ENCODE measurements at regions not wholly inside any gene's neighbourhood (a gene's known extent, or its start where the extent isn't known, plus 50 kb on each side); places are given as distances from the start of the nearest gene placed in this dataset.

- H3K27ac ChIP-seq (ENCODE audit: extremely low read depth, low read depth, low read length), result no peak overlapping the region
- no peaks in the 10 kb centered on the region for H3K4me1 ChIP-seq (replicated peaks in 1 of 2; ENCODE audit: control insufficient read depth in 2 of 2, insufficient read depth in 2 of 2, low read length in 2 of 2)
- H3K9ac ChIP-seq (ENCODE audit: insufficient read depth in 1 of 2, low read depth in 2 of 2, low read length in 2 of 2), result no peak overlapping the region
- peaks cover 7 to 20% of the 10 kb centered on the region in 2 experiments; a peak in 4 of 5 replicates for H3K27me3 ChIP-seq (ENCODE audit: control insufficient read depth in 2 of 2, insufficient read depth in 2 of 2, low read length in 2 of 2)
- FAIRE-seq (no peak), ATAC-seq (no peak), DNase-seq (ENCODE audit: extremely low read depth in 1 of 4, low spot score in 3 of 4) (no peak)
- in situ Hi-C loops (cut with MboI), result no loop called here
- no peaks in the 10 kb centered on the region for H3K9me1 ChIP-seq (ENCODE audit: control insufficient read depth, insufficient read depth, low read length)
- no peak overlapping the region for H3K4me2 ChIP-seq (ENCODE audit: insufficient read depth, low read length)
- no peaks in the 10 kb centered on the region for H3K79me2 ChIP-seq (ENCODE audit: control insufficient read depth, insufficient read depth, low read length)
- no TSS peak for BruUV-seq (replicated peaks)
- WGBS (ENCODE audit: insufficient coverage, low coverage, missing lambda C conversion rate), result 41% methylated on average over 6 of the region's 6 CpGs
- H3K36me3 ChIP-seq (ENCODE audit: control insufficient read depth, insufficient read depth, low read length), result no peaks in the 10 kb centered on the region
- no peaks in the 10 kb centered on the region for H3K9me3 ChIP-seq (replicated peaks; ENCODE audit: control insufficient read depth, insufficient read depth, low read depth, low read length)
- H2AFZ ChIP-seq (ENCODE audit: low read depth, low read length), result no peak overlapping the region
- intact Hi-C loops (cut with micrococcal nuclease), result no loop called here
- POLR2A ChIA-PET, result interaction anchor here (0.5 kb wide), 1 partner anchor 81 kb away, joined by 3 read pairs; no protein-coding TSS in a partner anchor
- CTCF ChIA-PET (ENCODE audit: low intra/inter-chr PET ratio), result no interaction called here
- H3K4me3 ChIP-seq, result no peak overlapping the region
- TF ChIP-seq TAF9B (IDR thresholded peaks at IDR 0.05; ENCODE audit: partially characterized antibody) (no peak), RBM22 (IDR thresholded peaks at IDR 0.05; ENCODE audit: low read depth, low read length, poor library complexity, severe bottlenecking) (no peak), POLR2H (tag; IDR thresholded peaks at IDR 0.05; ENCODE audit: low read depth) (no peak), ZNF583 (CRISPR knock-in tag; IDR thresholded peaks at IDR 0.05) (no peak)
- H4K20me1 ChIP-seq (replicated peaks; ENCODE audit: control insufficient read depth, insufficient read depth, low read length), result no peaks in the 10 kb centered on the region
Measured at GRCh38 chr16:14353340-14353739, 276.7 kb downstream of the PARN start.

DNA sequence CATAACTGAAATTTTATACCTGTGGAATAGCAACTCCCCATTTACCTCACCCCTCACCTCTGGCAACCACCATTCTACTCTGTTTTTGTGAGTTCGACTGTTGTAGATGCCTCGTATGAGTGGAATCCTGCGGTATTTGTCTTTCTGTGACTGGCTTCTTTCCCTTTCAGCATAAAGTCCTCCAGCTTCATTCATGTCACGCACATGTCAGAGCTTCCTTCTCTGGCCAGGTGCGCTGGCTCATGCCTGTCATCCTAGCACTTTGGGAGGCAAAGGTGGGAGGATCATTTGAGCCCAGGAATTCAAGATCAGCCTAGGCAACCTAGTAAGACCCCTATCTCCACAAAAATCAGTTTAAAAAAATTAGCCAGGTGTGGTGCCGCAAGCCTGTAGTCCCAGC, 278.4 kb downstream of the PARN start:
- intact Hi-C loops (cut with micrococcal nuclease) (no loop called here), in situ Hi-C loops (cut with MboI) (no loop called here)
- DNase-seq (ENCODE audit: extremely low read depth in 1 of 4, low spot score in 3 of 4) (no peak), FAIRE-seq (no peak), ATAC-seq (no peak)
- 0 out of 2 replicates have a peak, but pooled peaks cover under 1% of the 10 kb centered on the region for H3K9me3 ChIP-seq (replicated peaks; ENCODE audit: control insufficient read depth, insufficient read depth, low read depth, low read length)
- no peak overlapping the region for H3K4me2 ChIP-seq (ENCODE audit: insufficient read depth, low read length)
- H2AFZ ChIP-seq (ENCODE audit: low read depth, low read length), result no peak overlapping the region
- no peaks in the 10 kb centered on the region for H3K9me1 ChIP-seq (ENCODE audit: control insufficient read depth, insufficient read depth, low read length)
- ChIA-PET POLR2A (interaction anchor here (0.5 kb wide), 1 partner anchor 69 kb away, joined by 3 read pairs; no protein-coding TSS in a partner anchor), CTCF (ENCODE audit: low intra/inter-chr PET ratio) (no interaction called here)
- no peaks in the 10 kb centered on the region for H3K79me2 ChIP-seq (ENCODE audit: control insufficient read depth, insufficient read depth, low read length)
- peaks cover 5 to 16% of the 10 kb centered on the region in 2 experiments; a peak in 3 of 5 replicates for H3K27me3 ChIP-seq (ENCODE audit: control insufficient read depth in 2 of 2, insufficient read depth in 2 of 2, low read length in 2 of 2)
- H3K36me3 ChIP-seq (ENCODE audit: control insufficient read depth, insufficient read depth, low read length), result no peaks in the 10 kb centered on the region
- no peak overlapping the region for H3K27ac ChIP-seq (ENCODE audit: extremely low read depth, low read depth, low read length)
- no peak overlapping the region for H3K9ac ChIP-seq (ENCODE audit: insufficient read depth in 1 of 2, low read depth in 2 of 2, low read length in 2 of 2)
- WGBS (ENCODE audit: insufficient coverage, low coverage, missing lambda C conversion rate), result 22% methylated on average over 6 of the region's 6 CpGs
- H4K20me1 ChIP-seq (replicated peaks; ENCODE audit: control insufficient read depth, insufficient read depth, low read length), result no peaks in the 10 kb centered on the region
- no peak overlapping the region for H3K4me3 ChIP-seq
- BruUV-seq (replicated peaks), result no TSS peak
- no peaks in the 10 kb centered on the region for H3K4me1 ChIP-seq (replicated peaks in 1 of 2; ENCODE audit: control insufficient read depth in 2 of 2, insufficient read depth in 2 of 2, low read length in 2 of 2)
- no peak for TF ChIP-seq STAG1 (CRISPR knock-in tag; IDR thresholded peaks at IDR 0.05; ENCODE audit: borderline replicate concordance)
- TF ChIP-seq HBP1 (CRISPR knock-in tag; IDR thresholded peaks at IDR 0.05), result no peak
- TF ChIP-seq RAD21 (CRISPR knock-in tag; conservative IDR thresholded peaks at IDR 0.05 in 1 of 2, IDR thresholded peaks at IDR 0.05 in 1 of 2), result no peak
- TF ChIP-seq ZNF239 (CRISPR knock-in tag; IDR thresholded peaks at IDR 0.05), result no peak
- TF ChIP-seq TBL1XR1 (IDR thresholded peaks at IDR 0.05; ENCODE audit: low read length in 2 of 2), result no peak
- no peak for TF ChIP-seq ZNF830 (CRISPR knock-in tag; IDR thresholded peaks at IDR 0.05)
- no peak for TF ChIP-seq HSF4 (CRISPR knock-in tag; IDR thresholded peaks at IDR 0.05; ENCODE audit: borderline replicate concordance)
- TF ChIP-seq BHLHE40 (IDR thresholded peaks at IDR 0.05; ENCODE audit: low read length), result no peak
- TF ChIP-seq TFAM (CRISPR knock-in tag; conservative IDR thresholded peaks at IDR 0.05), result no peak
- no peak for TF ChIP-seq ZNF274 (IDR thresholded peaks at IDR 0.05; ENCODE audit: borderline replicate concordance, low read depth, low read length)
- TF ChIP-seq ZKSCAN1 (IDR thresholded peaks at IDR 0.05; ENCODE audit: low read depth, low read length), result no peak
